HG03060 (cell line): ENCODE measurements at regions not wholly inside any gene's neighbourhood (a gene's known extent, or its start where the extent isn't known, plus 50 kb on each side); places are given as distances from the start of the nearest gene placed in this dataset.
"Not testable (repeated sequence)": the region's sequence is repeated elsewhere in the genome, so short reads cannot be mapped to it uniquely, and the experiment has no call there.

ENCODE experiments used
- ATAC-seq: cut with Tn5 transposase; IDR thresholded peaks from one replicate; pipeline ENCODE4 v1.9.1; 2021; ENCODE audit warnings: low read depth, moderate number of reproducible peaks; ENCODE audit not compliant: unreplicated experiment

DNA sequence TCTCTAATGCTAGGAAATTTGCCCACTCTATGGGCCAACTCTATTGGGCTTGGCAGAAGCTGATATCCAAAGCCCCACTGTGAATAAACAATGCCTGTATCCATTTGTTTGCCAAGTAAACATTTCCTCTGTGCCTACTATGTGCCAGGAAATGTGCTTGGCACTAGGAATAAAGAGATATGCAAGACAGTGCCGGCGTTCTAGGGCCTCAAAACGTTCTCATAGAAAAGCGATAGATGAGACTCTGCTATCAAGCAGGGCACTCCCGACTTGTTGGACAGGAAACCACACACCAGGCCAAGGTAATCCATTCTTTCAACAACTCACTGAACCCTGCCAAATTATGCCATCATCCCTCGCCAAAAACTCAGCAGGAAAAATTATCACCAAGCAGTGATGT is 196.7 kb downstream of the IPMK start:
- no peak for ATAC-seq

DNA sequence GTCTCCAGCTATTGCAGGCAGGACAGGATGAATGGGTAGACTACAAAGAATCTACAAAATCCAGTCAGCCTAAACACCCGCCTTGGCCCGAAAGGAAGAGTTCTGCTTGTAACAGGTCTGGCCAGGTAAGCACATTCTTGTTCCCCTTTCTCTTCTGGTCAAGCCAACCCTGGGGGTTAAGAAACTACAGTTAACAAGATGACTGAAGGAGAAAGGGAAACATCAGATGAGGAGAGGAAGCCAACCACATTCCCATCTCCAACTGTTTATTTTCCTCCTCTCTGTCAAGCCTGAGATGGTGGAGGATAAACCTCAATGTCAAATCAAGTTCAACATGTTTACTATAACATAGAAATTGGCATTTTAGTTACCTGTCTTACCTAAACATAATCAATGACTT is 198.9 kb downstream of the IPMK start:
- ATAC-seq, result no peak

DNA sequence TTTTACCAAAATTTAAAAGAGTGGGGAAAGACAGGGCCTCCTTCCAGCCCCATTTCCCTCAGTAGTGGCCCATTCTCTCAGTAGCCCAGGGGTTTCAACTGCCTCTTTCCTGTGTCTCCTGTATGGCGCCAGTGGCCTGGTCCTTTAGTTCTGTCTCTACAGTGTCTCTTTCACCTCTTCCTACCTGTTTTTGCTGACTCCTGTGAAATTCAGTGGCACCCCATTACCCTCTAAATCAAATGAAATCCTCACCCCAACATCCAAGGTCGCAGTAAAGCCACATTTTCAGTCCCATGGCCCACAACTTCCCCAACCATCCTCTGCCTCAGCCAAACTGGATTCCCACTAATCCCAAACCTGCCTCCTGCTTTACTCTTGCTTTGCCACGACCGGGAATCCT is 200.7 kb downstream of the IPMK start:
- no peak for ATAC-seq

DNA sequence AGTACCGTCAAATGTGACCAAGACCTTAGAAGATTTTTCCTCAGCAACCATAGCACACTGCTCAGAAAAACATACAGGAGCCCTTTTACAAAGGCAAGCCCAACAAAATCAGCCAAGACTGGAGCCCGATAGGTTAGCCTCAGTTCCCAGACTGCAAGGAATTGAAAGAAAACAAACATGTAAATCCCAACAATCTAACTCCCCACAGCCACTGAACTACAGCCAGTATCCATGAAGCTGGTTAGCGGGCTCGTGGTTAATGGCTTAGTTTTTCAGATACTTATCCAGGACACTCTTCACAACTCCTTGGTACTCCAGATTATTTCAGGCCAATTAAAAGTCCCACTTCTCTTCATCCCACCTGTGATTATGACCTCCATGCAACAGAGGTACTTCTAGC is 201.6 kb downstream of the IPMK start:
- ATAC-seq, result no peak

DNA sequence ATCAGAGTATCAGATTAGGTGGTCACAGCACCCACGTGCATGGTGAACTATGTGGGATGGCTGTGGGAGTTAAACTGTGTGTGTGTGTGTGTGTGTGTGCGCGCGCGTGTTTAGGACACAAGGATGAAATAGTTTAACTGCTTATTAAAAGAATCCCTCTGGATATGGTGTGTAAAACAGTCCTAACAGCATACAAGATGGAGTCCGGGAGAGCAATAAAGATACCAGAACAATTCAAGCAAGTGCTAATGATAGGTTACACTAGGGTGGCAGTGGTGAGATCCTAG is 202.2 kb downstream of the IPMK start:
- ATAC-seq, result no peak

DNA sequence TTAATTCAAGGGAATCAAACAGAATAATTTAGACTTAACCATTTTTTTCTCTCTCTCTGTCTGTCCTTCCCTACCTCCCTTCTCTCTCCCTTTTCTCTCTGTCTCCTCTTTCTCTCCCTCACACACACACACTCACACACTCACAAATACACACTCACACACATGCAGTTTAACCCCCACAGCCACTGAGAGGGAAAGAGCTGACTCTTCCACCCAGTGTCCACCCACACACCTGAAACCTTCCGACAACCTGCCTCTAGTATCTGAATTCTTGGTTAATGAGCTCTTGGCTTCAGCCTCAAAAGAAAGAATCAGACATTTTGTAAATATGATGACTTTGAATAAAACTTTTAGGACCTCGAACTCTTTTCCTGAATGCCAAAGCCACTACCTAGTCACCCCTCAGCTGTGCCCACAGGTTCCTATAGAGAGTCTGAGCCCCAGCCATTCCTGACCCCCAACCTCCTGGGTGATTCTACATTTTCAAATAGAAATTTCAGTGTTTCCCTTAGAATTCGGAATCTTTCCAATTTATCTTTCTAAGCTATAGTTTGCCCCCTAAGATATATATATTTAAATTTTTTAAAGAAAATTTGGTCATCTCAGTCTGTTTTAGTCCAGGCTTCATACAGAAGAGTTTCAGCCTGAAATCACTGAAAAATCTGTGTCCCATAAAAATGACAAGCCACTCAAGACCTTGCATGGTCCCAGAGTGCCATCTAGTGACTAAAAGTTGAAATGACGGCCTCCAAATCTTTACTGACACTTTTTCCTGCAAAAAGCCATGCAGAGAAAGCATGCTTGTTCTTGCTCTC is 202.8 kb downstream of the IPMK start:
- ATAC-seq, result no peak

DNA sequence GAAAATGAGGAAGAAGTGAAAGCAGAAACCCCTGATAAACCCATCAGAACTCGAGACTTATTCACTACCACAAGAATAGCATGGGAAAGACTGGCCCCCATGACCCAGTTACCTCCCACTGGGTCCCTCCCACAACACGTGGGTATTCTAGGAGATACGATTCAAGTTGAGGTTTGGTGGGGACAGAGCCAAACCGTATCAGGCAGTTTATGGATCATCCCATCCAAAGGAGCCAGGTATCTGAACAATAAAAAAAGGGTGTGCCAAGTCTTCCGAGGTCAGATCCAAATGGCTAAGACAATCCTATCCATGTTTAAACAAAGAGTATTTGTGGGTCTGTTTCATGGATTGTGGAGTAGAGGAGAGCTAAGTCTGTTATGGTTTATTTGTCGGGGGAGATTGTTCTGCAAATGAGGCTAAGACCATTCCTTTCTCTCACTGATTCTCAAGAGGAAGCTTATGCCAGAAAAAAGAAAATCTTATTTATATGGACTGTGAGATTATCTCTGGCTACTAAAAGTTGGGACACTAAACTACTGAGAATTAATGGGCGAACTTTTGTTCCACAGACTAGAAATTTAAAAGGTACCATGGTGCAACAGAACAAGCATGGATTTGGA is 203.7 kb downstream of the IPMK start:
- ATAC-seq, result no peak

DNA sequence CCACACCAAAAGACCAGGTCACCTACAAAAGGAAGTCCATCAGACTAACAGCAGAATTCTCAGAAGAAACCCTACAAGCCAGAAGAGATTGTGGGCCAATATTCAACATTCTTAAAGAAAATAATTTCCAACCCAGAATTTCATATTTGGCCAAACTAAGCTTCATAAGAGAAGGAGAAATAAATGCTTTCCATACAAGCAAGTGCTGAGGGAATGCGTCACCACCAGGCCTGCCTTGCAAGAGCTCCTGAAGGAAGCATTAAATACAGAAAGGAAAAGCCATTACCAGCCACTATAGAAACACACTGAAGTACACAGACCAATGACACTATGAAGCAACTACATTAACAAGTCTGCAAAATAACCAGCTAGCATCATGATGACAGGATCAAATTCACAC is 209.0 kb downstream of the IPMK start:
- not testable (repeated sequence) for ATAC-seq

DNA sequence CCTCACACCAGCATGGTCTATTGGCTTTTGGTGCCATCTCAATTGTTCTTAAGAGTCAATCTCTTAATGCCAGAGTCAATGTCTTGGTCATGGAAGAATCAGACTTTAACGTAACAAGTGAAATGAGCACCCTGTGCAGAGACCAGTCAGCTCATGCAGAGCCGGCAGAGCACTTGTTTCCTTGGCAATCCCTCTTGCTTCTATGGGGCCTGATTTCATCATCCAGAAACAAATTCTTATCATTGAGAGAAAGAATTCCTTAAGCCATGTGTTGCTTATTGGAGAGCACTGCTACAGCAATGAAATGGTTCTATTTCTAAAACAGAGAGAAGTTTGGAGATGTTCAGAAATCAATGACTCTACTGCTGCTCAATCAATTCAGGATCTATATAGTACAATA is 212.8 kb downstream of the IPMK start:
- ATAC-seq, result no peak

DNA sequence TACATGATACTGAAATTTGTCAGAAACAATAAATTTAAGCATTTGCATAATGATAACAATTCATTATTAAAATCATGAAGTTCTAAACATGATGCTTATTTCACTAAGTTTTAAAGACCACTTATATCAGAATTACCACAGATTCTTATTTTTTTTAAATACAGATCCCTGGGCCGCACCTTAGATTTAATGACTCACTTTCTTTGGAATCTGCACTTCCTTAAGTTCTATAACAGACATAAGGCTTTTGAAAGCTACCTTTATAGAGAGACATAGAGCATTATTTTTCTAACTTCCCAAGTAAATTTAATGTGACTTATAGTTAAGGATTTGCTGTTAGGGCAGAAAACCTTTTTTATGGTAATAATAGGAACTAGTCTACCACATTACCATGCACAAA is 214.9 kb downstream of the IPMK start:
- no peak for ATAC-seq

DNA sequence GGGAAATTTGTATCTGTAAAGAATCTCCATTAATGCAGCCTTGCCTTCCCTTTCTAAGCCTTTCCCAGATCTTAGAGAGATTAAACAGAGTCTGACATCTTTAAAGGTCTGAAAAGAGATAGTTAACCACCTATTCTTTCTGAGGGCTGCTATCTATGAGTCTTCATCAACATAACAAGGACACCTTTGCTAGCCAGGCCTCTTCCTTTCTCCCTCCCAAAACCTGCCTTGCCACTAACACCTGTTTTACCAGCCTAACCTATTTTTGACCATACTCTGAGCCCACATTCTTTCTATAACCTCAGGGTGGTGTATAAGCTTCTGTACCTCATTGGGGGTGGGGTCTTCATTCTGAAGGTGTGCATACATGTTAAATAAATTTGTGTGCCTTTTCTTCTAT is 217.1 kb downstream of the IPMK start:
- ATAC-seq, result no peak

DNA sequence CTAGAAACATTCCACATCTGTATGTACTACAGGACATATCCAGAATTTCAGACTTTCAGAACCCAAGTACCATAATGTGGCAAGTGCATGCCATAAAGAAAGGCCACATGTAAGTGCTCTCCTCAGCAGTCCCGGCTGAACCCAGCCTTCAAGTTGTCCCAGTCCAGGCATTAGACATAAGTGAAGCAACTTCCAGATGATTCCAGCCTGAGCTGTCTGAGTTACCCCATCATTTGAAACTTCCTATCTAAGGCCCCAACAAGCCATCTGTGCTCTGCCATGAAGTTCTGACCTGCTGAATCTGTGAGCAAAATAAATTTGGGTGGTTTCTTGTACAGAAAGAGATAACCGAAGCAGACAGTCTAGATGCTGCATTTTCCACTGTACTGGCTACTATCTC is 218.8 kb downstream of the IPMK start:
- no peak for ATAC-seq

DNA sequence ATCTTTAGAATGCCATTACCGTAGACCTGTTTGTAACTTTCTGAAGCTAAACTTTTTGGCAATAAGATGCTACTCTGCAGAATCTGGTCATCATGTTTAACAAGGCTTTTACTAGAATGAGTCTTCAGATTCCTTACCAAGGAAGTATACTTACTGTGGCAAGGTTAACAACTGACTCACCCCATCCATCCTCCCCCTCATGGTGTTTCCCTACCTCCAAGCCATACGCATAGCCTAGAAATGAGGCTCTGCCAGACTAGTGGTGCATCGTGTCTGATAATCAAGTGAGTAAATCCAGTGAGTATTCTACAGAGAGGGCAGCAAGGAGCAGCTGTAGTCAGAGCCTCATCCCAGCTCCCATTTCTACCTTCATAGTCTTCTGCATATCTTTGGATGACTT is 223.6 kb downstream of the IPMK start:
- ATAC-seq, result no peak

DNA sequence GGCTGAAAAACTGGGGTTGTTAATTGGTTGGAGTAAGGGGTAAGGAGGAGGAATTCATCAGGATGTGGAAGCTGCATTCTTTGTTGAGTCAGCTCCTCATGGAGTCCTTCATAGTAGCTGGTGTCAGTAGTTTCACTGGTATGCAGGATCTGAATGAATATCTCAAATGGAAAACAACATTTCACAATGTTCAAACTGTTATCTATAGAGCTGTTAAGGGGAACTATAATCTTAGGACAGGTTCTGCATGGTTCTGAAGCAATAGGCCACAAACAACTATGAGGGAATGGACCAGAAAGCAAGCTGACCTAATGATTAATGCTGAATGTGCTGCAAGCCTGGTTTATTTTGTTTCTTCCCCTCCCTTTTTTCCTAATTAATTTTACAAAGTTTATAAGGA is 225.8 kb downstream of the IPMK start:
- ATAC-seq, result no peak

DNA sequence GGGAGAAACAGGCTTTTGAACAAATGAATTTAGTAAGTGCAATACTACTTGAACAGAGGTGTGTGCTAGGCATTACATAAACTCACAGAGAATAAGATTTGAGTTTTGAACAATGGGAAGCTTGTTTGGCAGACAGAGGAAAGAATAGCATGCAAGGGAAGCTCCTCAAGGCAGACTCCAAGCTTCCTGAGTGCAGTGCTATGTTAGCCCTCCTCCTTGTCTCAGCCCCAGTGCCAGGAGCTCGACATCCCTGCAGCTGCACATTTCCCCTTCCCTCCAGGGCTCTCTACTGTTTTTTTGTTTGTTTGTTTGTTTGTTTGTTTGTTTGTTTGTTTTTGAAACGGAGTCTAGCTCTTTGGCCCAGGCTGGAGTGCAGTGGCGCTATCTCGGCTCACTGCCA is 237.5 kb downstream of the IPMK start:
- ATAC-seq, result no peak

DNA sequence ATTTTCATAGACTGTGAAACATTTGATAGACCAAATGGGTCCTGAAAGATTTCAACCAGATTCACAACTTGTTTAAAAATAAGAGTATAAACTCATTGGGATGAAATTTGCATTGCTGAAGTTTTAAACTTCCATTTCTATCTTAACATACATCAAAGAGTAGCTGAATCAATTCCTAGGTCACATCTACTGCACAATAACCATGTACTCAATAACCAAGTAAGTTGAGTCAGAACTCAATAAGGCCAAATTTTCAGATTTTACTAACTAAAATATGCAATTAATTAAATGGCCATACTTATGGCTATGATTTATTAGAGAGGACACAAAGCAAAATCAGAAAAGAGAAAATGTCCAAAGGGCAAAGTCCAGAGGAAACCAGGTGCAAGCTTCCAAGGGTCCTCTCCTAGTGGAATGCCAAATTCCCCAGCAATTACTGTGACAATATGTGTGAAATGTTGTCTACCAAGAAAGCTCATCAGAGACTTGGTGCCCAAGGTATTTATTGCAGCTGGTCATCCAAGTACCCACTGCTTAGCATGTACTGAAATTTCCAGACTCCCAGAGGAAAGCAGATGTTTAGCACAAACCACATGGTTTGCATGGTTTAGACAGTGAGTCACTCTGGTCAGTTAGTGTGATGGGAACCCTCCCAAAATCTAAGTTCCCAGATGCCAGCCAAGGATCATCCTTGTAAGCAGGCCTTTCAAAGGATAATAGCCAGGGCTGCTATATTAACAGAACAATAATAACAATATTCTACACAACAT is 238.9 kb downstream of the IPMK start:
- no peak for ATAC-seq

DNA sequence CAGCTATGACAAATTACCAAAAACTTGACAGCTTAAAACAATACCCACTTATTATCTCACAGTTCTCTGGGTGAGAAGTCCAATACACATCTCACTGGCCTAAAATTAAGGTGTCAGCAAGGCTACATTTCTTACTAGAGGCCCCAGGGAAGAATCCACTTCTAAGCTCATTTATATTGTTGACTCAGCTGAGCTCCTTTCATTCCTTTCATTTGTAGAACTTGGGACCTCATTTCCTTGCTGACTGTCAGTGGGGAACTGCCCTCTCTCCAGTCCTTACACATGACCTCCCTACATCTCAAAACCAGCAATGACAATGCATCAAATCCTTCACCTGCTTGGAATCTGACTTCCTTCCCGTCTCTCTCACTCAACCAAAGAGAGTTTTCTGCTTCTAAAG is 240.3 kb downstream of the IPMK start:
- no peak for ATAC-seq

DNA sequence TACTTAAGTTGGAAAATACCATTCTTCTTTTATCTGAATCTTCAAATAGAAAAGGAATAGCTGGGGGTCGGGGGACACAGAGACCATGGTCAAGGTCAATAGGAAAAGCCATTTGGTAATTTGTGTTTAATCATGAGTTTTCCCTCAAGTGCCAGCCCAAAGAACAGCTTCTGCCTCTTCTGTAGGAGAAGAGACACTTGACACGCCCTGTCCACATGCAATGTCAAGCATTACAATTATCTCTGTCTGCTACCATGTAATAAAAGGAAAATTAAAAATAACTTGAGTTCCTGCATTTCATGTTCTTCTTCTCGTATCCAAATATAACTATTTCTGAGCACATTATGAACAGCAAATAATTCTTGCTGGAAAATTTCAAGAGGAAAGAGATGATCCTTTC is 241.7 kb downstream of the IPMK start:
- ATAC-seq, result no peak

DNA sequence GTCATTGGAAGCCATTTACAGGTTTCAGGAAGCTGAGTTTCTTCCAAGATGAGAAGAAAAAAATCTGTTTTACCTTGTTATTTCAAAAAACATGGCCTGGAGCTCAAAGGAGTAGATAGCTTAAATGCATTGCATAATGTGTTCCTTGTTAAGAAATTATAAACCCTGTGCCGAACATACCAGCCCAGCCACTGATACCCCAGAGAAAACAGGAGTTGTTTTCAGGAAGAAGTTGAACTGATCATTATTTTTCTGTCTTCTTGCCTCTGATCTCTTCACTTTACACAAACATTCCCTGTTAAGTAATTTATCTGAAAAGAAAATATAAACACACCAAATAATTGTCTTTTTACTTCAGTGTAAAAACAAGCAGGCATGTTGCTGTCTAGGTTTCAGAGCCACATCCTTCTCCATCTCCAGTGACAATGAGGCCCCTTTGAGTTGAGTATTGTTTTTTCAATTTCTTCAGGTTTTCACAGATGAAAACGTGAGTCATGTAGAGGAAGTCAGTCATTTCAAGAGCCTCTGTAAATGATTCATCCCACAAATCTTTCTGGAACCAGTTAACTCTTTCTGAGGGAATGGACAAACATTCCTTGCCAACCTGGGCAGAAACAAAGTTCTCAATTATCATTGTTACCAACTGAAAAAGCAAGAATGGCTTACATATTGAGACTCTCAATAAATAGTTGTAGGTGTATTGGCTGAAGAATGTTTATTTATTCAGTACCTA is 244.2 kb downstream of the IPMK start:
- ATAC-seq, result no peak

DNA sequence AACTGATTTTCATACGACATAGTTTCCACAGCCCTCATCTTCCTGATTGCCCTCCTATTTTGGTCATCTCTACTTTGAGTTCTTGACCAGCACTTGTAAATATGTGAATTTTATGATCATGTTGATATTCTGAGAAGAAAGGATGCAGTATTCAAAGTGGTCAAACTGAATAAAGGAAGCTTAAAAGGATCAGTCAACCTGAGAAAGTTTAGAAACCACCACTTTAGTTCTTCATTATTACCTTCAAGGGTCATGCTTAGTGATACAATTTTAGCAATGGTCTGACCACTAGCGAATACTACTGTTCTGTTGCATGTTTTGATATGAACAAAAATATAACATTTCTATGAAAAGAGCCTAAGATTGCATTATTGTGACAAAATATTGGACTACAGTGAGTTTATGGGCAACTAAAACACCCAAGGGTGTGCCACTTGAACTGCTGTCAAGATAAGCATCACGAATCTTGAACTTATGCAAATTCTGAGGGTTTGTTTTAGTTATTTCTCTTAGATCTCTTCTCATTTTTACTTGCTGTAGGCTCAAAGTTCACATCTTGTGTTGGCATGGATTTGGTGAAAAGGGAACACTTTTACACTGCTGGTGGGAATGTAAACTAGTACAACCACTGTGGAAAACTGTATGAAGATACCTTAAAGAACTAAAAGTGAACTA is 247.7 kb downstream of the IPMK start:
- ATAC-seq, result no peak
